GM13977 (cell line): ENCODE measurements at regions not wholly inside any gene's neighbourhood (a gene's known extent, or its start where the extent isn't known, plus 50 kb on each side); places are given as distances from the start of the nearest gene placed in this dataset.
"Not testable (repeated sequence)": the region's sequence is repeated elsewhere in the genome, so short reads cannot be mapped to it uniquely, and the experiment has no call there.

Experiments
- DNase-seq: peaks from one replicate; pipeline ENCODE4 v3.0.0; 2012; ENCODE audit warnings: low spot score
- CTCF ChIP-seq: IDR thresholded peaks from 2 replicates; pipeline ENCODE4 v1.5.1; 2012; ENCODE audit warnings: mild to moderate bottlenecking, control low read depth; ENCODE audit not compliant: insufficient read depth; ENCODE audit errors: extremely low read depth, missing control alignments
- in situ Hi-C: fragments of 300-500 bp; cut with MboI; formaldehyde crosslinking; loops from one replicate; pipeline ENCODE4 v1.12.0; 2022; ENCODE audit warnings: low sequenced_read_pairs, low pct_unique_long_range_greater_than_20kb, mixed read lengths, inconsistent platforms; ENCODE audit not compliant: unreplicated experiment

GRCh38 chr4:54402880-54403480, 173.9 kb downstream of the PDGFRA start:
- in situ Hi-C loops = no loop called here
- DNase-seq = no peak
- TF ChIP-seq CTCF = no peak

DNA sequence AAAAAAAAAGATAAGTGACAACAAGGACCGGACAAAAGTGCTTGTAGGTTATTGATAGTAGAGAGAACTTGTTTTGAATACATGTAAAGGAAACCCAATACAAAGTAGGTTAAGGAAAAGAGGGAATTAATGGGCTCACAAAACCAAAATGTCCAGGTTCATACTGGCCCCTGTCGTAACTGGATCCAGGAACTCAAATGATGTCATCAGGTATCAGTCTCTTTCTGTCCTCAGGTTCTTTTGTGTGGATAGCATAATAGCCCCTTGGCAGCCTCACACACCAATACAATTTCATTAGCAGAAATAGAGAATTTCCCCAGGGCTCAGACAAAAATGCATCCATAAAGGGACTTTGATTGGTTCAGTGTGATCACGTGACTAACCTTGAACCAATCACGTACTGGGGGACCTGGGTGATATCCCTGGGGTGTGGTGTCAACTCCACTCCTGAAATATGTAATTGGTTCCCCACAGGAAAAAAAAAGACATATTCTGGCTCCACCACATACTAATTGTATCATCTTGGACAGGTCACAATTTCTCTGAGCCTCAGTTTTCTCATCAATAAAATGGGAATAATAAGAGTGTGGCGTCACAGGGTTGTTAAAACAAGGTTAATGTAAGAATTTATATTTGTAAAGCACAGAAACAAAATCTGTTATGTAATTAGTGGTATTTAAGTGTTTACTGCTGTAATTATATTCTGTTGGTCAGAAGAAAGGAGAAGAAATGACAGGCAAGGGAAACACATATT, 174.8 kb downstream of the PDGFRA start:
- no peak for TF ChIP-seq CTCF
- in situ Hi-C loops = no loop called here
- no peak for DNase-seq

GRCh38 chr4:54409270-54409817, 180.3 kb downstream of the PDGFRA start:
- DNase-seq, in situ Hi-C loops: not testable (repeated sequence)

GRCh38 chr4:54414545-54414944, 185.5 kb downstream of the PDGFRA start:
- TF ChIP-seq CTCF = no peak
- in situ Hi-C loops = no loop called here
- DNase-seq = no peak

GRCh38 chr4:54417476-54417875, 188.4 kb downstream of the PDGFRA start:
- no peak for TF ChIP-seq CTCF
- DNase-seq = no peak
- in situ Hi-C loops = no loop called here

DNA sequence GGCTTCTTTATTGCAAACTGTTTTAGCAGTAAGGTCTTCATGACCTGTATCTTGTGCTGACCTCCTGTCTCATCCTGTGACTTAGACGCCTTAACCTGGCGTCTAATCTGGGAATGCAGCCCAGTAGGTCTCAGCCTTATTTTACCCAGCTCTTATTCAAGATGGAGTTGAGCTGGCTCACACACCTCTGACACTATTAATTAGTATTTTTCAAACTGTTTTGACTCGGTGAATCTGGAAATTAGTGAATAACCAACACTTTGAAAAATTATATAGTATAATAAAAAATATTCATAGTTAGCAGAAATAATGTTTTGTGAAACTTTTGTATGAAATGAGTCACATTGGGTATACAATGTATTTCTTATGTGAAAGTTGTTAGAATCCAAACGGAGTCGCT, 189.4 kb downstream of the PDGFRA start:
- TF ChIP-seq CTCF = no peak
- in situ Hi-C loops = no loop called here
- DNase-seq = no peak

GRCh38 chr4:54423066-54423465, 194.0 kb downstream of the PDGFRA start:
- no peak for TF ChIP-seq CTCF
- DNase-seq = no peak
- in situ Hi-C loops = no loop called here
